GM19438 (cell line): ENCODE measurements at regions not wholly inside any gene's neighbourhood (a gene's known extent, or its start where the extent isn't known, plus 50 kb on each side); places are given as distances from the start of the nearest gene placed in this dataset.

Source experiments
- ATAC-seq: cut with Tn5 transposase; IDR thresholded peaks from one replicate; pipeline ENCODE4 v1.9.1; 2021; ENCODE audit warnings: low read depth; ENCODE audit not compliant: unreplicated experiment

DNA sequence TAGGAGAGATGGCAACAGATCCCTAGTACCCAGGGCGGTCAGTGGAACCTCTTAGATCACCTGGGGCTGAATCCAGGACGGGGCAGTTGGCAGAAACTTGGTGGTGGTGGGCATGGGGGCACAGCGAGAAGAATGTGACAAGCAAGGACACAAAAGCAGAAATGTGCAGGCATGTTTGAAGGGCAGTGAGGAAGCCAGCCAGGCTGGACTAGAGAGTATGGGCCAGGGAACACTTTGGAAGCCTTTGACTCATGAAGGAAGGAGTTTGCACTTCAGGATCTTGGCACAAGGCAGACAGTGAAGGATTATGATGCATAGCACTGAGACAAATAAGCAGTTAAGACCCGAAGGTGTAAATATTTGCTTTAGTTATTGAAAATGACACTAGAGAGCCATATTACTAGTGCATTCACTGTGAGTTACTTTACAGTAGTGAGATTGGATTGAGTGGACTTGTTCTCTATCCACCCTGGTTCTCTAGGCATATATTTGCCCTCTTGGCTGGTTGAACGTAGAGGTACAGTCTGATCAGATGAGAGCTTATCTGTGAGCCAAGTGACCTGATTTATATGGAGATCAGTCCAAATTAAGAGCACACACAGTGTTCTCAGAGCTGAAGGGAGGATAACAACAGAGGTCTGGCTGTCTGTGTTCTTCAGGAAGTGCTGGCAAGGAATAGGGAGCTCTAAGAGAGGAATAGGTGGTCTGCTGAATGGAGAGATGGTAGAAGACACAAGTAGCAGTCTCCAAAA lies 210.4 kb downstream of the SNX19 start:
- no peak for ATAC-seq

DNA sequence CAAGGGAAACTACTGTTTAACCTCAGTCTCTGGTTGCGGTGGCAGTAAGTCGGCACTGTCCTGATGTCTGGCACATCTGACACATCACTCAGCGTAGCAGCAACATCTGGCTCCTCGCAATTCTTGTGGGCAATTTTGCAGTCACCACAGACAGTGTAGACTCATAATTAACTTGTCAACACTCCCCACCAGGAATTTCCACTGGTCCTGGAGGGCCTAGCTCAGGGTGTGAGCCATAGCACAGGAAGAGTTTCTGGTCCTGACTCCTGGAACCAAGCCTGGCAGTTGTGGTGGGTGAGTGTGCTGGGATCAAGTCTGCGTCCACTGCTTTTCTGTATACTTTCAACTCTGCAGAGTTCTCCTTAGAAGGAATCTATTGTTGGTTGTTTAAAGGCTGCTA lies 209.7 kb downstream of the SNX19 start:
- no peak for ATAC-seq

DNA sequence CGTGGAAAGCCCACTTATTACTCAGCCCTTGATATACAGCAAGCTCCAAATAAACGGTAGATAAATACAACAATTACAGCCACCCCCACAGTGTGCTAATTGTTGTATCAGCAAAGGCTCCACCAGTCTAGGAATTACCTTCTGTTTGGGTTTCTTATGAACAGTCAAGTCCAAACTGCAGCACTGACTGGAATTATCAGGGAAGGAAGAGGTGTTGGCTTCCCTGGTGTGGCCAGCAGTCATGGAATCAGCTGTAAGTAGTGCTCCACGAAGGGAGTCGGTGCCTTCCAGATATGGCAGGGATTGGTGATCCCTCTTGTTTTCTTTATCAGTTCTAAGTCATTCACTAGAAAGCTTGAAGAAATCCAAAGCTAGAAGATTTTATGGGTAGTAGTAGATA lies 209.1 kb downstream of the SNX19 start:
- ATAC-seq = no peak

DNA sequence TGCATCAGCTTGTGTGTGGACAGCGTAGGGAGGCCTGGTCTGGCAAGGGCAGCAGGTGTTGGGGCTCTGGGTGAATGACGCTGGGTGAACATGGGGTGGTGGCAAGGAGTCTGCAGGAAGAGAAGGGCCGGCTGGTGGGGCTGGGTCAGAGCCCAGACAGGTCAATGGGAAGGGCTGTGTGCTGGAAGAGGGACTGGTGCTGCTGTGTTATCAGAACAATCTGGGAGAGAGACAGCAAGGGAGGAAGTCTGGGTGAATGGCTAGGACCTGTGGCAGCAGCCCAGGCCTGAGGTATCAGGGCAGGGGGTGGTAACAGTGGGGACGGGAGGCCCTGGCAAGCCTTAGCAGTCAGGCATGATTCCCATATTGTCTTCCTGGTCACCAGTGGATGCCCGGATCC lies 206.7 kb downstream of the SNX19 start:
- no peak for ATAC-seq

DNA sequence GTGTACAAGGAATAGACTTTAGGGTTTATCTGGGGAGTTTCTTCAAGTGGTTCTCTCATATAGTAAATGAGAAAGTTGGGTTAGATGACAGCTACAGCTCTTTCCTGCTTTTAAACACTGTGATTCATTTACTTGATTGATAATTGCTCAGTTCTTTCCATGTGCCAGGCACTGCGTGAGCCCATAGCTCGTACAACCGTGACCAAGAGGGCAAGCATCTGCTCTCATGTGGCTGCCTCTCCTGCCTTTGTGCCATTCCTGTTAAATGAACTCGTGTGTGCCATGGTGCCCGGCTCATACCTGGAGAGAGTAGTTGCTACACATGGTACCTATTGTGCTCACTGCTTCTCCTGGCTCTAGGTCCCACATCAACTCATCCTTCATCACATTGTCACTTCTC lies 206.3 kb downstream of the SNX19 start:
- ATAC-seq = no peak

DNA sequence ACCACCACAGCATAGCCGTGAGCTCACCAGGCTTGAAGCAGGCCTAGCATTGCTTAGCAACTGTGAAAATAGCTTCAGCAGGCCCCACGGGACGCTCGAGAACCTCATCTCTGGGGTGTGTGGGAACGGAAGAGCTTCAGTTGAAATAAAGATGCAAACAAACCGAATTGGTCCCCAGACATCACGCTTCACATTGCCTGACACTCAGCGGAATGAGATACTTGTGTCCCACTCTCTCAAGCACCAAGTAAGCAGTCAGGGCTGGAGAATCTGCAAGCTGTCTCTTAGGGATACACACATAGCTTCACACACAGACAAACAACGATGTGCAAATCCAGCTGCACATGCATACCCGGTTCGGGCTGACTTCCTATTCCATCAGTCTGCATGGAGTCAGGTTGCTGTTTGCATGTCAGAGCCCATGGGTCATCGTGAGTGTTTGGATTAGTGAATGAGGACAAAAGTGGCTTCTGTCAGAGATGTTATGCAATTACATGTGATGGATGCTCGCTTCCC lies 205.7 kb downstream of the SNX19 start:
- ATAC-seq = no peak

DNA sequence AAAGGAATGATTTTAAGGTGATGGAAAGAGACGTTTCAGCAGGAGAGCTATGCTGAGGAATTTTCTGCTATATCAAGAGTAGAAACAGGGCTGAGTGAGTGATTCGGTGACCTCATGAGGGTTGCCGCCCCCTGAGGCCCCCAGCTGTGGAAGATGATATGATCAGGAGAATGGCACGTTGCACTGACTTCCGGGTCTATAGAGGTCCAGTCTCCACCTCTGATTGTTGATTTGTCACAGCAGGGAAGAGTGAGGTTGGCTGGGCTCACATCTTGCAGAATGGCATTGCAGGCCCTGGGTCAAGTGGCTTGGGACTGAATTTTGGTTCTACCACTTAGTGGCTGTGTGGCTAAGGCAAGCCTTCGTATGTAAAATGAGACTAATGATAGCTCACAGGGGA lies 205.1 kb downstream of the SNX19 start:
- ATAC-seq = no peak

DNA sequence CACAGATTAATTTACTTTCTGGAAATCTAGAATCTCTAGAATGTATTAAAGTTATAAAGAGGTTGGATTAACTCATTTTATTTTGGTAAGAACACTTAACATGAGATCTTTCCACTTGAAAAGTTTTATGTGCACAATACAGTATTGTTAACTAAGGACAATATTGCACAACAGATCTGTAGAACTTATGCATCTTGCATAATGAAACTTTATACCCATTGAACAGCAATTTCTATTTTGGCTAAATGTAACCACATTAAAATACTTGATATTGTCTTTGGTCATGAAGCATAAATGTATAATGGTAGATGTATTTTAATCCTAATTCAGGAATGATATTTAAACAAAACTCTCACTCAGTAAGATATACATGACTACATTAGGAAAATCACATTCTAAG lies 203.8 kb downstream of the SNX19 start:
- no peak for ATAC-seq

DNA sequence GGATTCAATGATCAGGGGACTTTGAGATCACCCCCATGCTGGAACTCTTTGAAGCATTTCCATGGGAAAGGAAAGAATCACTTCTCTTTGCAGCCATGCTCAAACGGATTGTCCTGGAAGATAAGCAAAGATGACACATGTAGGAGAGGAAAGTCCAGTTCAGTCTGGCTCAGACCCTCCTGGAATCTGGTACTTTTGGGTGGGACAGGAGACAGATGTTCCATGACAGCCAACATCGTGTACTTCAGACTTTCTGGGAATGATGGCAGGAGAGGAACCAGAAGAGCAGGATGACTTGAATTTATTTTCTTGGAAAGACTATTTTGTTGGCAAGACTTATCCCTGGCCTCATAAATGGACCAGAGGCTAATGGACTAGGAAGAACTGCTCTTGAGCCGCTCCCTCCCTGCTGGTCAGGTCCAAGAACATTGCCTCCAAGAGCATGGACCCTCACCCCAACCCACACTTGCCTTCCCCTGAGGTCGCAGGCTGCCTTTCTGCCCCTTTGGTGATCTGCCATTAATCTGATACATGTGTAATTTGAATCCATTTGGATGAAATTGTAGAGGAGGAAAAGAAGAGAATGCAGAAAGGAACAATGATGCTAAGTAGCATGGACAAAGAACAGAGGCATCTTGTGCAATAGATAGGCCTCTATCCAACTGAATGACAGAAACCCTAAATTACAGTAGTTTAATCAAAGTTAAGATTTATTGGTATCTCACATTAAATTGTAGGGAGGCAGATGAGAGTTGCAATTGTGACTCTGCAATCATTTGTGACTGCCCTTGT lies 201.0 kb downstream of the SNX19 start:
- no peak for ATAC-seq

DNA sequence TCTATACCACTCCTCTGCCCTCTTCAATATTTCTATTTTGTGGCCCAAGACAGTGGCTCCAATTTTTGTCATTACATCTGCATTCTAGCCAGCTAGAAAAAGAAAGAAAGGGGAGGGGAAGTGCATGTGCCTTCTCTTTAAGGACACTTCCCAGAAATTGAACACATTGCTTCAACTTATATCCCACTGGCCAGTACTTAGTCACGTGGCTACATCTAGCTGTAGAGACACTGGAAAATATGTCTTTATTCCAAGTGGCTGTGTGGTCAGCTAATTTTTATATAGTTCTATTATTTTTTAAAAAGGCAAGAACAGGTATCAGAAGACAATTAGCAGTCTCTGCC lies 200.4 kb downstream of the SNX19 start:
- no peak for ATAC-seq

DNA sequence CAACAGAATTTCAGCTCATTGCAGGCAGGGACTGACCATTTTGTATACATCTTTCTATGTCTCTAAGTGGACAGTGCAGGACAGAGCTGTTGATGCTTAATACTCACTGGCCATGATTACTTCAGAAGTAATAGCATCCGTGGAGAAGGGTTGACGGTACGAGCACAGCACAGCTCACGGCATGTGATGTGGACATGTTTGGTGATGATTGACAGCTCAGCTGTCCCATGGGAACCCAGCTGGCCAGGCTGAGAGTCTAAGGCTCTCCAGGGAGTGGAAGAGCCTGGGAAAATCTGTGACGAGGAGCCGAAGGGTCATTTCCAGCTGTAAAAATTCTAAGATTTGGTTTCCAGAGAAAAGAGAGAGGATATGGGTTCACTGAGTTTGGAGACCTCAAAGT lies 198.2 kb downstream of the SNX19 start:
- no peak for ATAC-seq

DNA sequence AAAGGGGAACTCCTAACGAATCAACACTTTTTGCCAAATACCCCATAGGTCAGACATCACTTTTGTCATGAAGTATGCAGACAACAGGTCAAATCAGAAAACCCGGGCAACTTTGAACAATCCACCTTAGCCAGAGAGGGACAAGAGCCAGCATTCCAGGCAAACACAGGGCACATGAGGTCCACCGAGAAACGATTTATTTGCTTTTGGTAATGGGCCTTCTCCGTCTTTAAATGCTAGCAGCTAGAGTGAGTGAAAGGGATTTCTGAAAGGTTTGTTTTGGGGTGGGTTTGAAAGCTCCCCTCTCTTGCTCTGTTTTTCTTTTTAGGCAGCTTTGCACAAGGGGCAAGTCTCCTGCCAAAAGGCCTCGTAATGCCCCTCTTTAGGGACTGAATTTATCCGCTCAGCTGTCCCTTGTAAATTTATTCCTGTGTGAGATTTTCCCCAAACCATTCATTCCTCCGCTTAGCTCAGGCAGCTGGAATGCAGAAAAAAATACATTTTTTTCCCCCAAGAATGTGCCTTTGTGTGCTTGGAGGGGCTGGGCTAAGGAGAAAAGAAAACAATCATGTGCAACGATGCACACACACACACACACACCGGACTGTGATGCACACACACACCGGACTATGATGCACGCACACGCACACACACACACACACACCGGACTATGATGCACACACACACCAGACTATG lies 196.9 kb downstream of the SNX19 start:
- ATAC-seq = no peak

DNA sequence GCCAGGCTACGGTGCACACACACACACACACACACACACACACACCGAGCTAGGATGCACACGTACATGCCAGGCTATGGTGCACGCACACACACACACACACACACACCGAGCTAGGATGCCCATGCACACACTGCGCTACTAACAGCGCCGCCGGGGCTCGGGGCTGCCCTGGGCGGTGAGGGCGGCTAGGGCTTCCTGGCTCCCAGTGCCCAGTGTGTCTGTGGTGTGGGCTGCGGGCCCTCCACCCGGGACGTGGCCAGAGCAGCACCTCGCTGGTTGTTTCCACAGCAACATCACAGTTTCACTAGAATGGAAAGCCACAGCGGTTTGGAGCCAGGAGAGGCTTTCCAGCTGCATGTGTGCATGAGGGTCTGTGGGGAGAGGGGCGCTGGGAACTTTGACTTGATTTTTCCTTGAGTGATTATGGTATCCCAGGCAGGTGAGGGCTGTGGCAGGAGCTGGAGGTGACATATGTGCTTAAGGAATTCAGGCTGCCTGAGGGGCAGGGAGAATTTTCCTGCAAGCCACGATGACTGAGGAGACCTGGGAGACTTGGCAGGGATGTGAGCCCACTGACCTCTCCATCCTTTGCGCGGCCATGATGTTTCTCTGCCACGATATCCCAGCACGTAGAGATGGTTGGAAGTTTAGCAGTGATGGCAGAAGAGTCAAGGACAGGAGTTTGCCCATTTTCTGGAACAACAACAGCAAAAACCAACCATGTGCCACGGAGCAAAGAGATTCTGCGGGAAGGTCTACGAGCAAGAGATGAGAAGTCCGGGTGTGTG lies 195.9 kb downstream of the SNX19 start:
- ATAC-seq = no peak

DNA sequence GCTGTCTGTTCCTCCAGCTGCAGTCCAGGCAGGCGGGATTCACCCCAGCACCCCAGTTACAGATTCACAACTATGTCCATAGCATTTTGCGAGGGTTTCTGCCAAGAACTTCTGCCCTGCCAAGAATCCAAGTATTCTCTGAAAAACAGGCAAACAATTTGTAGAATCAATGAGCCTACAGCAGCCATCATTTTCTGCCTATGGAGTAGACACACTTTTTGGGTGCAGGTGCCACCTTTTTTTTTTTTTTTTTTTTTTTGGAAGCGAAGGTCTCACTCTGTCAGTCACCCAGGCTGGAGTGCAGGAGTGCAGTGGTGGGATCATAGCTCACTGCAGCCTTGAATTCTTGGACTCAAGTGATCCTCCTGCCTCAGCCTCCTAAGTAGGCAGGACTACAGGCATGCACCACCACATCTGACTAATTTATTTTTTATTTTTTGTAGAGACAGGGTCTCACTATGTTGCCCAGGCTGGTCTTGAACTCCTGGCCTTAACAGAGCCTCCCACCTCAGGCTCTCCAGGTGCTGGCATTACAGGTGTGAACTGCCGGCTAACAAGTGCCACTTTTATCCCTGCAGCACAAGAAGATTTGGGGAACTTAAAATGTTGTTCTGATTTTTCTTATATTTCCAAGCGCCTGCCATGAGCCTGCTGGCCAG lies 195.1 kb downstream of the SNX19 start:
- ATAC-seq = no peak

DNA sequence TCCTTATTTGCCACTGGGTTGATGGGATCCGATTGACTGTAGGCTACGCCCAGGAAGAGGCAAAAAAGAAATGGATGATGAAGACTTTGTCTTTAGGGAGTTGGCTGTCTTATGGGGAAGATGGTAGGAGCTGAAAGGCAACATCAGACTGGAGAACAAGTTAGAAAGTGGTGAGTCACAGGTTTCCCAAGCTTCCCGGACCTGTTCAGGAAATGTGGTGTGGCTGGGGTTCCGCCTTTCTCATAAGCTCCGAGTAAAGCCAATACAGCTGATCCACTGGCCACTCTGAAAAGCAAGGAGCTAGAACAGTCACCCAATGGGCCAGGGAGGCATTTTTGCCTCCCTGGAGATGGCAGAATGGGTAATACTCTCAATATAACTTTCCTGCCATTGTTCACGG lies 194.5 kb downstream of the SNX19 start:
- ATAC-seq = no peak

DNA sequence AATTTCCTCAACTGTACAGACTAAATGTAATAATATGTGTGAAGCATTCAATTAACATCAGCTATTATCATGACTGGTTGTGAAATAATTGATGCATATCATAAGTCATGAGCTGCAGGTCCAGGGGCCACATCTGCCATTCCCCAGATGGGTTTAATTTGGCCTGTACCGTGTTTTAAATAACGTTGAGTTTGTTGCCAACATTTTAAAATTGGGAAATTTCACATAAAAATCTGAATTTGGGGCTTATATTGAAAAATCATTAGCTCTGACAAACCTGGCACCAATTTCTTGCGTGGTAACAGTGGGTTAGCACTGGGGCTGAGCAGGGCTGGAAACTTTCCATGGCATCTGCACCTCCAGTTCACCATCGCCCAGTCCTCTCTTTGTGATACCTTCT lies 193.9 kb downstream of the SNX19 start:
- ATAC-seq = no peak

DNA sequence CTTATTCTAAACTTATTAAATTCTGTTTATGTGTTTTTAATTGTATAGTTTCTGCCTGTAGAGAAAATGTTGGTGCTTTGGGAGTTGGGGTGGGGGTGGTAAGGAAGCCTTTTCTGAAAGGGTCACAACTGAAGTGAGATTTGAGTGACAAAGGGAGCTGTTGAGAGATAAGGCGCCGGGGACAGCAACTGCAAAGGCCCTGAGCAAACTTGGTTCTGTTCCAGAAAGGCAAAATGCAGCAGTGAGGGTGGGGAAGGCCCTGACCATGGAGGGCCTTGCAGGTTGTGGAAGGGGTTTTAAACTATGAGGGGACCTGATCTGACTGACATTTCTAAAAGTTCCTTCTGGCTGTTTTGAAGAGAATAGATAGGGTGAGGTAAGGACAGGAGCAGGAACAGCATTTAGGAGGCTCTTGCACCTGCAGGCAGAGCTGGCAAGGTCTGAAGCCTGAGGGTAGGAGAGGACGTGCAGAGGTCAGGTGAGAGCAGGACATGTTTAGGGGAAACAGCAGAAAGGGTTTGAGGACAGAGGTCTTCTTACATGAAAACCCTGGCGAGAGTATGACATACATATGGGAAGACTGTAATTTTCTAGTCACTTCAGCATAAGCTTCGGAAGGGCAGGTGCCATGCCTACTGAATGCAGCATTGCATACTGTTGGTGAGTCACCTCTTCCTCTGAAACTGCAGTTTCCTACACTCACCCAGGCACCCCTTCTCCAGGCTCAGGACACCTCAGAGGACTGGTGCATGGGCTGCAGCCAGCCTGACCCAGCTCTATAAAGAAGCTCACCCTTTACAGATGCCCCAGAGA lies 190.7 kb downstream of the SNX19 start:
- no peak for ATAC-seq

DNA sequence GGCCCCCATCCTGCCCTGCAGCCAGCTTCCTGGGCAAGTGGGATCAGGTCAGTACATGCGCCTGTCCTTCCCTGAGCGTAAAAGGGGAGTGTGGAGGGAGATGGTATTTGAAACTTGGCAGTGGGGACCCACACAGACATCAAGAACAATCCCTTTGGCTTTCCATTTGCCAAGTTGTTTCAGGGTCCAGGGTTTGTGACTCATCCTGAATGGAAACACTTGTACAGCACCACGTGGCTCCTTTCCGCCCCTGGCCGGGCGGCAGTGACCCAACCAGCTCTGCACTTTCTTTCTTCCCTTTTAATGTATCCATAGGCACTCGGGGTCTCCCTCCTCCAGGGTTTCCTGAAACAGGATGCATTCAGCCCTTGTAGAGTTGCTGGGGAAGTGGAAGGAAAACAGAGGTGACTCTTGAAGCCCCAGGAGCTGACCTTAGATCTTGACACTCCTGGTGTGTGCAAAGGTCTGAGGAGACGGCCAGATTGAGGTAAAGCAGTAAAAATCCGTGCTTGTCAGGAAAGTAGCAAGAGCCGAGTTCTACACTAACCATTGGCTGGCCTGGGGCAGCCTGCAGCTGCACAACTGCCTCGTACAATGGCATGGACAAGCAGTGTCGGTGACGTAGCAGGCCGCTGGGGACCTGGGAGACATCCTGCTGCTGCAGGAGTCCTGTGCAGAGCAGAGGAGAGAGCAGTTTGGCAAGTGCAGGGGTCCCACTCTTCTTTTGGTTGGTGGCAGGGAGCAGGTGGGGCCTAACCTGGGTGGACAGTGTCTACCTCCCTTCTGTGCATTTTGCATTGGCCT lies 189.8 kb downstream of the SNX19 start:
- no peak for ATAC-seq
